GM18511 (cell line): ENCODE measurements at regions not wholly inside any gene's neighbourhood (a gene's known extent, or its start where the extent isn't known, plus 50 kb on each side); places are given as distances from the start of the nearest gene placed in this dataset.

Source experiments
- ATAC-seq: cut with Tn5 transposase; IDR thresholded peaks from one replicate; pipeline ENCODE4 v1.9.1; 2021; ENCODE audit warnings: mild to moderate bottlenecking, moderate library complexity; ENCODE audit not compliant: unreplicated experiment

GRCh38 chr9:80218328-80218727 lies 646.6 kb downstream of the TLE4 start:
- ATAC-seq, result no peak

- no peak for ATAC-seq
Observed at GRCh38 chr9:80213613-80214012, 641.8 kb downstream of the TLE4 start.

DNA sequence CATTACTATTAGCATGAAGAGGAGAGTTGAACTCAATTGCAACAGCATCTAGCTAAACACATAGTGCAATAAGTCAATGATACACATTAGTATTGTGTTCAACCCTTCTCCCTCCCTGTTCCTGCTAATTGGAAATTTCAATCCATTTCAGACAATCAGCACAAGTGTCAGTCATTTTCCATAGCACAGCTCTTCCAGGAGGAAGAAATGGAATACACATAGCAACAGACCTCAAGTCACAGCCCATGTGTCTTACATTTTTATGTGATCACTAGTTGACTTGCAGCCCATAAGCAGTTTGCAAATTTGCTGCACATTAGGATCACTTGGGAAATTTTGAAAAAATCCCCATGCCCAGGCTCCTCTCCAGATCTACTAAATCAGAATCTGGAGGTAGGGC lies 636.9 kb downstream of the TLE4 start:
- no peak for ATAC-seq

GRCh38 chr9:80204054-80204453 lies 632.3 kb downstream of the TLE4 start:
- no peak for ATAC-seq

DNA sequence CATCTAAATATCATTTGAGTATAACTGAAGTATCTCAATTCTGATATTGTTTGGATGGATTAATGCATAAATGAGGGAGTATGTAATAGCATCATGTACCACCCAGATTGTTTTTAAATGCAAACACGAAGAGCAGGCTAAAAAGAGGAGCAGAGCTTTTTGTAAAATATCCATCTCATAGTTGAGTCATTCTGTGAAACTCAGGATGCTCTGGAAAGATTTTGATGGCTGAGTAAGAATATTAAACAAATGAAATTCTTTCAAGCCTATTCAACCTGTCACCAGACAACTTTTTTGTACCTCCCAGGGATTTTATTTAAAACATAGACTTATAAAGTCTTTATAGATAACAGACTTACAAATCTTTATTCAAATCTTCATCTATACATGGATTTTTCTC lies 625.9 kb downstream of the TLE4 start:
- no peak for ATAC-seq

DNA sequence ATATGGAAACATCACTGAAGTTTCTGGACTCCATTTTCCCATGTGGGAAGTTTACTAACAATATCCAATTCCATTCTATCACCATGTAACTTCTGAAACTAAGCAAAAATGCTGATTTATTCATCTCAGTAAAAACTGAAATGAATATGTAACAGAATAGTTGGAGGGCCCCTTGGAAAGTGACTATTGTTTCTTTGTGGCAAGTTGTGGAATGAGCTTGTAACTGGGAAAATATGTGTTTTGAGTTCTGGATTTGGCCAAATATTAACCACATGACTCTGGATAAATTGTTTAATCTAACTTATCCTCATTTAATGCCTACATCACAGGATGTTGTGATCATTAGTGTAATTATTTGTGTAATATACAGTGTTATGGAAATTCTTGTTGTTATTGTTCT lies 619.3 kb downstream of the TLE4 start:
- ATAC-seq, result no peak

- ATAC-seq, result no peak
Observed at GRCh38 chr9:80188579-80188978, 616.8 kb downstream of the TLE4 start.

GRCh38 chr9:80185112-80185738 lies 613.5 kb downstream of the TLE4 start:
- no peak for ATAC-seq

- no peak for ATAC-seq
Observed at GRCh38 chr9:80177949-80178480, 606.2 kb downstream of the TLE4 start.

DNA sequence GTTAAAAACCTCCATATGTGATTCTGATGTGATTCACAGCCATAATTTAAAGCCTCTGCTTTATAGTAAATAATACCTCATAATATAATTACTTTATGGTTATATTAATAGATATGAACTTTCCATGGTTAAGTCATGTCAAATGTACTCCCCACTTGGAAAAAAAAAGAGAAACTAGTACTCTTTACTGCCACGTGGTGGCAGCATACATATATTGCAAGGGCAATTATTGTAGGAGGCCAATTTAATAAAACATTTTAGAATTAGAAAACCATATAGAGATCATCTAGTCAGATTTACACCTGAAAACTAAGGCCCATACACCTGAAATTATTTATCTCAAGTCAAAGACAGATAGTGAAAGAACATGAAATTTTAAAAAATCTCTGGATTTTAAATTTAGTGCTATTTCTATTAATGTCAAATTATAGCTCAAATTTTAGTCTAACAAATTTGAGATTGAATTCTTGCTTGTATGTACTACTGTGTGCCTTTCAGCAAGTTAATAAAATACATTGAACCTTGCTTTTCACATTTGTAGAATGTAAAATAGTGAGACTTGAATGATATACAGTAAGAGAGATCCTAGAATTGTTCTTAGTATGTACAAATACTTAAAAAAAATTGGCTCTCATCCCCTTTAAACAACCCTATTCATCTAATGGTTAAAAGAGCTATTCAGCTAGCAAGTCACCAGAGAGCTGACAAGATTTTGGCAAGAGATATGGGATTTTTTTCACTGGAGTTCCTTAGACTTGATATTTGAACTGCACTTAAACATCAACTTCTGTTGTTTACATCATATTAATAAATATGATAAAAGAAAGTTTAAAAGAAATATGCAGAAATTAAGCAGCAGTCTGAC lies 603.8 kb downstream of the TLE4 start:
- ATAC-seq, result peak; percentile 76

GRCh38 chr9:80163889-80164288 lies 592.1 kb downstream of the TLE4 start:
- ATAC-seq, result peak; percentile 71

- ATAC-seq, result no peak
Observed at GRCh38 chr9:80158554-80159170, 586.9 kb downstream of the TLE4 start.

DNA sequence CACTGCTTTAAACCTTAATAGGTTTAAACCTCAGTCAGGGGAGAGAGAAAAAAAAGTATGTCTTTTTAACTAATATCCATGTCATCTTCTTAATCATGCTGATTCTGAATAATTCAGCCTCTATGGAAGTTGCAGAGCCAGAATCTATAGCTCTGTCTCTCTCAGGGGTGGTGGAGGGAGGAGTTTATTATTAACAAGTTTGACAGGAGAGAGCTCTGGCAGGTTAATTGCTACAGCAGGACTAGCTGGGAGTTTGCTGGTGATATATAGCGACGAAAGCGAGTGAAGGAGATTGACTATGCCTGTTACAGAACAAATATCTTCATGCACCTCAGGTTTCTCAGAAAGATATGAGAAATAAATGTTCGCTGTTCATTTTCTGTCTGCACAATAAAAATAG lies 586.4 kb downstream of the TLE4 start:
- no peak for ATAC-seq

DNA sequence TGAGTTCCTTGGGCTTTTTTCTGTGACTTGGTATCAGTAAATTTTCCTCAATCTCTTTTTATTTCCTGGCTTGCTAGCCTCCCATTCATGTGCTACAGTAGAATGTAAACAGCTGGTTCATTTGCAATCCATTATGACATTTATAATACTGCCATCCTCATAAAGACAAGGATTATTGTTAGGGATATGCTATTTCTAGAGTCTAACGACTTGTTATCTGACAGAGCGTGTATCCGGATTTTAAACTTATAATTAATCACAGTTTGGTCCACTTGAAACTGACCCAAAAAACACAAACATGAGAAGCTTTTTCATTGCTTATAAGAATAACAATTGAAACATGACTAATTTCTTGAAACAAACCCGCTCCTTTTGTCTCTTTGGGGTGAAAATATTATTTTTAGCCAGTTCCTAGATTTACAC lies 585.8 kb downstream of the TLE4 start:
- ATAC-seq, result no peak

GRCh38 chr9:80156756-80157472 lies 585.1 kb downstream of the TLE4 start:
- peak; percentile 81 for ATAC-seq

GRCh38 chr9:80156262-80156661 lies 584.5 kb downstream of the TLE4 start:
- ATAC-seq, result no peak

GRCh38 chr9:80147866-80148265 lies 576.1 kb downstream of the TLE4 start:
- ATAC-seq, result no peak

DNA sequence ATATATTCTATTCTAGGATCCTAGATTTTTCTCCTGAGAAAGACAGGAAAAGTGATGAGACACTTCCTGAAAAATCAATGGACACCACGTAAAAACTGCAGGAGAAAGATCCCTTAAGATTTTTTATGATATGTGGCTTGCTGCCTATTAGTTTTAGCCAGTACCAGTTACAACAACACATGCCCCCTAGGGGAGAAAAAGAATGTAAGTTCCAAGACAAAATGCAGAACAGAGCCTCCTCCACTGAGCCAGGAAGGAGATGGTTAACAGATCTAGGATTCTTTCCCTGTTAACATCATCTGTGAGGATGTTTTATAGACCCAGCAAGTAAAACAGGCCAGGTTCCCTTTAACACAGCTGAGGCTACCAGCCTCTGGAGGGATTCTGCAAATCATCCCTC lies 574.7 kb downstream of the TLE4 start:
- no peak for ATAC-seq

GRCh38 chr9:80144856-80145255 lies 573.1 kb downstream of the TLE4 start:
- ATAC-seq, result no peak

- no peak for ATAC-seq
Observed at GRCh38 chr9:80144406-80144805, 572.6 kb downstream of the TLE4 start.

- ATAC-seq, result peak; percentile 62
Observed at GRCh38 chr9:80143899-80144298, 572.1 kb downstream of the TLE4 start.
